ENCODE measurements at regions not wholly inside any gene's neighbourhood (a gene's known extent, or its start where the extent isn't known, plus 50 kb on each side); places are given as distances from the start of the nearest gene placed in this dataset.
"Not testable (repeated sequence)": the region's sequence is repeated elsewhere in the genome, so short reads cannot be mapped to it uniquely, and the experiment has no call there.

DNA sequence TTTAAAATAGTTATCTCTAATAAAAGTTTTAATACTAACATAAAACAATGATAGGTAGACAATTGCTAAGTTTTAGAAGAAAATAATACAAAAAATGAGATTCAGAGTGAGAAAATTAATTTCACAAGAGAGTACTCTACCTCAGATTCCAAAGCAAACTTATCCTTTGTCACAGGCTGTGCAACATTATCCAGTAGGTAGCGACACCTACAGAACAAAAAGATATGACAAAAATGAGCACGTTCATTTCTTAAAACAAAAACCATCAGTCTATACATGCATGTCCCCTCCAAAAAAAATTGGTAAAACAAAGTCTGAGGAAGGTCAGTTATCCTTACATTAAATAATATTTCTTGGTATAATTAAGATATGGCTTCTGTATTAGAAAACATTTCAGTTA, 275.2 kb downstream of the TP53TG3F start:
- H3K4me3 ChIP-seq; DNase-seq (ENCODE audit: extremely low spot score in 2 of 2); H3K27ac ChIP-seq; H3K9me3 ChIP-seq; H3K4me1 ChIP-seq; H3K27me3 ChIP-seq; H3K36me3 ChIP-seq; intact Hi-C loops (cut with DNase I): not testable (repeated sequence)

GRCh38 chr16:33766869-33767765, 307.7 kb downstream of the TP53TG3F start:
- intact Hi-C loops (cut with DNase I); H3K27ac ChIP-seq; DNase-seq (ENCODE audit: extremely low spot score in 2 of 2); H3K4me1 ChIP-seq; H3K27me3 ChIP-seq; H3K36me3 ChIP-seq; H3K9me3 ChIP-seq; H3K4me3 ChIP-seq: not testable (repeated sequence)

GRCh38 chr16:33768710-33769109, 309.3 kb downstream of the TP53TG3F start:
- DNase-seq (ENCODE audit: extremely low spot score in 2 of 2); H3K27ac ChIP-seq; H3K36me3 ChIP-seq; intact Hi-C loops (cut with DNase I); H3K27me3 ChIP-seq; H3K4me1 ChIP-seq; H3K4me3 ChIP-seq; H3K9me3 ChIP-seq: not testable (repeated sequence)

DNA sequence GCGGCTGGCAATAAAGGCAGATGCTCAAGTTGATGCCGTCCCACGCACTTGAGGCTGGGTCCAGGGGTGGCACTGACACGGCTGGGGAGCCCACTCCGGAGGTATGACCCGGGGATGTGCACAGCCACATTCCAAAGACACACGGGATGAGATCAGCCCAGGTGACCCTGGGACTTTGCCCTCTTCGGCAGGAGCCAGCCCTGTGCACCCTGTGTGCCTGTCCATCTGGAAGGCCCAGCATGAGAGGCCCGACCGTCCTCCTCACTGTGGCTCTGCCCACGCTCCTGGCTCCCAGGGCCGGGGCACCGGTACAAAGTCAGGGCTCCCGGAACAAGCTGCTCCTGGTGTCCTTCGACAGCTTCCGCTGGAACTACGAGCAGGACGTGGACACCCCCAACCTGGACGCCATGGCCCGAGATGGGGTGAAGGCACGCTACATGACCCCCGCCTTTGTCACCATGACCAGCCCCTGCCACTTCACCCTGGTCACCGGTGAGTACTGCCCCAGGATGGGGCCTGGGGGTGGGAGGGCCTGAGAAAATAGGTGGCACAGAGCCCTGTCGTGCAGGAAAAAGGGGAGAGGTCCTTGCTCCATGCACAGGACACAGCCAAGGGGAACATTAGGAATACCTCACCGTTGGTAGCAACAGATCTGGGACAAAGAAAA, 309.9 kb downstream of the TP53TG3F start:
- H3K4me3 ChIP-seq; DNase-seq (ENCODE audit: extremely low spot score in 2 of 2); H3K4me1 ChIP-seq; intact Hi-C loops (cut with DNase I); H3K36me3 ChIP-seq; H3K27ac ChIP-seq; H3K27me3 ChIP-seq; H3K9me3 ChIP-seq: not testable (repeated sequence)

GRCh38 chr16:33770478-33770877, 311.1 kb downstream of the TP53TG3F start:
- DNase-seq (ENCODE audit: extremely low spot score in 2 of 2); intact Hi-C loops (cut with DNase I); H3K4me3 ChIP-seq; H3K36me3 ChIP-seq; H3K4me1 ChIP-seq; H3K9me3 ChIP-seq; H3K27ac ChIP-seq; H3K27me3 ChIP-seq: not testable (repeated sequence)

GRCh38 chr16:33771211-33771610, 311.8 kb downstream of the TP53TG3F start:
- H3K36me3 ChIP-seq; H3K27ac ChIP-seq; H3K4me1 ChIP-seq; H3K4me3 ChIP-seq; intact Hi-C loops (cut with DNase I); H3K9me3 ChIP-seq; H3K27me3 ChIP-seq; DNase-seq (ENCODE audit: extremely low spot score in 2 of 2): not testable (repeated sequence)

DNA sequence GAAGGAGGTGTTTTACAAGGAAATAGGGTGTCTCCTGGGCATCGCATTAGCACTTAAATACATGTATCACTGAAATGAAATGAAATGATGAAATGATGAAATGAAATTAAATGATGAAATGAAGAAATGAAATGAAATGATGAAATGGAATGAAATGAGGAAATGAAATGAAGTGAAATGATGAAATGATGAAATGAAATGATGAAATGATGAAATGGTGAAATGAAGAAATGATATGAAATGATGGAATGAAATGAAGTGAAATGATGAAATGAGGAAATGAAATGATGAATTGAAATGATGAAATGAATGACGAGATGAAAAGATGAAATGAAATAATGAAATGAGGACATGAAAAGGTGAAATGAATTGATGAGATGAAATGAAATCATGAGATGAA, 314.6 kb downstream of the TP53TG3F start:
- DNase-seq (ENCODE audit: extremely low spot score in 2 of 2); H3K9me3 ChIP-seq; intact Hi-C loops (cut with DNase I); H3K4me1 ChIP-seq; H3K36me3 ChIP-seq; H3K27me3 ChIP-seq; H3K27ac ChIP-seq; H3K4me3 ChIP-seq: not testable (repeated sequence)

- intact Hi-C loops (cut with DNase I): not testable (repeated sequence)
Observed at GRCh38 chr16:33774724-33775123, 315.3 kb downstream of the TP53TG3F start.

DNA sequence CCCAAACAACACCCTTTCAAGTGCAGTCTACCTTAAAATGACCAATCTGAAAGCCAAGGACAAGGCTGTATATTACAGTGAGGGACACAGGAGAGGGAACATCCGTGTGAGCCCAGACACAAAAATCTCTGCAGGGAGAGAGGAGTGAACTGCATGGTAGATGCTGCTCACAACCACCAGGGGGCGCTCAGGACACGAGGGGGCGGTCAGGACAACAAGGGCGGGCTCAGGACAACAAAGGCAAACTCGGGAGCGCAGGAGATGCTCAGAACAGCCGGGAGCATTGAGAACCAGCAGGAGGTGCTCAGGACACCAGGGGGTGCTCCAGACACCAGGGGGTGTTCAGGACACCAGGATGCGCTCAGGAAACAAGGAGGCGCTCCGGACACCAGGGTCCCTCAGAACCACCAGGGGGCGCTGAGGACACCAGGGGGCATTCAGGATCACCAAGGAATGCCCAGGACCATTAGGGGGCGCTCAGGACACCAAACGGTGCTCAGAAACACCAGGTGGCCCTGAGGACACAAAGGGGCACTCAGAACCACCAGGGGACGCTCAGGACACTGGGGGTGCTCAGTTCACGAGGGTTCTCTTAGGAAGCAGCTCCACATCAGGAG, 357.0 kb downstream of the TP53TG3F start:
- H3K36me3 ChIP-seq; intact Hi-C loops (cut with DNase I); H3K4me3 ChIP-seq; H3K27ac ChIP-seq; H3K27me3 ChIP-seq; DNase-seq (ENCODE audit: extremely low spot score in 2 of 2); H3K9me3 ChIP-seq; H3K4me1 ChIP-seq: not testable (repeated sequence)

More at GRCh38 chr16:33774724-33775123, 315.3 kb downstream of the TP53TG3F start:
- not testable (repeated sequence) for H3K4me3 ChIP-seq; DNase-seq (ENCODE audit: extremely low spot score in 2 of 2); H3K27ac ChIP-seq; H3K4me1 ChIP-seq; H3K9me3 ChIP-seq; H3K36me3 ChIP-seq; H3K27me3 ChIP-seq

DNA sequence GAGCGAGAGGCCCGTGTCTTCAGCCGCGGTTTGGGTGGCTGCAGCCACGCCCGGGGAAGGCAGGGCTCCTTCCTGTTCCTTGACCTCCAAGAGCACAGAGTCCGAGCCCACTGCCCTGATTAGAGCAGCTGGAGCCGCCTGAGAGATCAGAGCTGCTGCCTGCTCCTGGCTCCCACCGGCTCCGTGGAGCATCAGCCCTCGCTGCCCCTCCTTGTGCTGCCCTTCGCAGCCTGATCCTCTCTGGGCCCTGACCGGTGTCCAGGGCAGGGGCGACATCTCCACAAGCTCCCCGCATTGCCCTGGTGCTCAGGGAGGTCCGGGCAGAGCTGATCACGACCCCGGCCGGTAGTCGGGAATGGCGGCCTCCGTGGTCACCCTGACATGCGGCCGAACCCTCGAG, 365.3 kb downstream of the TP53TG3F start:
- intact Hi-C loops (cut with DNase I); H3K27ac ChIP-seq; H3K4me1 ChIP-seq; H3K27me3 ChIP-seq; H3K36me3 ChIP-seq; DNase-seq (ENCODE audit: extremely low spot score in 2 of 2); H3K9me3 ChIP-seq; H3K4me3 ChIP-seq: not testable (repeated sequence)

DNA sequence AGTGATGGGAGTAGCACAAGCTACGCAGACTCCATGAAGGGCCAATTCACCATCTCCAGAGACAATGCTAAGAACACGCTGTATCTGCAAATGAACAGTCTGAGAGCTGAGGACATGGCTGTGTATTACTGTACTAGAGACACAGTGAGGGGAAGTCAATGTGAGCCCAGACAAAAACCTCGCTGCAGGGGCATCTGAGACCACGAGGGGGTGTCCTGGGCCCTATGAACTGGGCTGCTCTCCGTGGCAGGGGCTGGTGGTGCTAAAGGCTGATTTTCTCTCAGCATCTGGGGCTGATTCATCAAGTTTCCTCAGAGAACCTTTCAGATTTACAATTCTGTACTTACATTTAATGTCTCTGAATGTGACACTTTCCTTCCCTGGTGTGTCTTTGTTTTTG, 368.1 kb downstream of the TP53TG3F start:
- DNase-seq (ENCODE audit: extremely low spot score in 2 of 2); H3K9me3 ChIP-seq; H3K27me3 ChIP-seq; H3K27ac ChIP-seq; H3K4me3 ChIP-seq; H3K36me3 ChIP-seq; intact Hi-C loops (cut with DNase I); H3K4me1 ChIP-seq: not testable (repeated sequence)

DNA sequence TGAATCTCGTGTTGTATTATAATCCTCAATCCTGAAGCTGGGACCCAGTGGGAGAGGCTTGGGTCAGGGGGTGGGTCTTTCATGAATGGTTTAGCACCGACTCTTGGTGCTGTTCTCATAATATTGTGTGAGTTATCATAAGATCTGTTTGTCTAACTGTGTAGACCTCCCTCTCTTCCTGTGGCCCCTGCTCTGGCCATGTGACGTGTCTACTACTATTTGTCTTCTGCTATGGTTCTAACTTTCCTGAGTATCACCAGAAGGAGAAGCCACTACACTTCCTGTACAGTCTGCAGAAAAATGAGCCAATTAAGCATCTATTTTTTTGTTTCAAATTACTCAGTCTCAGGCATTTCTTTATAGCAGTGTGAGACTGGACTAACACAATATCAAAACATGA, 379.7 kb downstream of the TP53TG3F start:
- intact Hi-C loops (cut with DNase I); H3K36me3 ChIP-seq; H3K9me3 ChIP-seq; DNase-seq (ENCODE audit: extremely low spot score in 2 of 2); H3K27ac ChIP-seq; H3K4me3 ChIP-seq; H3K27me3 ChIP-seq; H3K4me1 ChIP-seq: not testable (repeated sequence)

DNA sequence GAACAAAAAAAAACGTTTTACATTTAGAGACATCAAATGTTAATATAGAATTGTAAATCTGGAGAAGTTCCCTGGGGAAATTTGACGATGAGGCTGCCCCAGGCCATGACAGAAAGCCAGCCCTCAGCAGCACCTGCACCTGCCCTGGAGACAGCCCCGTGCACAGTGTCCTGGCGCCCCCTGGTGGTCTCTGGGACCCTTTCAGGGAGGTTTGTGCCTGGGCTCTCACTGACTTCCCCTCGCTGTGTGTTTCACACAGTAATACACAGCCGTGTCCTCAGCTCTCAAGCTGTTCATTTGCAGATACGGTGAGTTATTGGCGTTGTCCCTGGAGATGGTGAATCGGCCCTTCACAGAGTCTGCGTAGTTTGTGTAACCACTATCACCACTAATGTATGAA, 385.1 kb downstream of the TP53TG3F start:
- H3K27me3 ChIP-seq; H3K4me1 ChIP-seq; H3K4me3 ChIP-seq; H3K27ac ChIP-seq; H3K36me3 ChIP-seq; H3K9me3 ChIP-seq; DNase-seq (ENCODE audit: extremely low spot score in 2 of 2); intact Hi-C loops (cut with DNase I): not testable (repeated sequence)

All from vagina (tissue), 2 donors.